Lower leg skin (tissue), 4 donors: ENCODE measurements at regions not wholly inside any gene's neighbourhood (a gene's known extent, or its start where the extent isn't known, plus 50 kb on each side); places are given as distances from the start of the nearest gene placed in this dataset.

Experiments used
- DNase-seq, 2 donors: peaks; one replicate each; pipeline ENCODE4 v3.0.0-alpha.2; 2019; ENCODE audit warnings: low spot score in 2 of 2
- H3K4me3 ChIP-seq: fragments of 200-600 bp; sonication (generic); 2 replicates; pipeline ENCODE4 v1.5.1; 2017; ENCODE audit warnings: mild to moderate bottlenecking, low read depth; ENCODE audit not compliant: poor library complexity, severe bottlenecking
- POLR2A ChIP-seq, 2 donors: fragments of 450-650 bp; IDR thresholded peaks; one replicate each; pipeline ENCODE4 v1.6.1; 2016 to 2017; ENCODE audit warnings: antibody characterized with exemption in 2 of 2, mild to moderate bottlenecking in 1 of 2, moderate library complexity in 1 of 2
- WGBS, 2 donors: methylation state at CpG; one replicate each; pipeline ENCODE4 v1.1.5; 2018; 5-methylcytosine and 5-hydroxymethylcytosine counted together
- intact Hi-C: fragments of 100-400 bp; cut with DNase I; formaldehyde crosslinking; loops from one replicate; pipeline ENCODE4 v1.15.0; 2023; ENCODE audit warnings: low total_unique reads
- TF ChIP-seq, protein P1 (sequence below), 3 donors: fragments of 450-650 bp; IDR thresholded peaks; one replicate each; pipeline ENCODE4 v1.5.1; 2016; ENCODE audit warnings: antibody characterized with exemption in 3 of 3, mild to moderate bottlenecking in 3 of 3, moderate library complexity in 2 of 3

DNA sequence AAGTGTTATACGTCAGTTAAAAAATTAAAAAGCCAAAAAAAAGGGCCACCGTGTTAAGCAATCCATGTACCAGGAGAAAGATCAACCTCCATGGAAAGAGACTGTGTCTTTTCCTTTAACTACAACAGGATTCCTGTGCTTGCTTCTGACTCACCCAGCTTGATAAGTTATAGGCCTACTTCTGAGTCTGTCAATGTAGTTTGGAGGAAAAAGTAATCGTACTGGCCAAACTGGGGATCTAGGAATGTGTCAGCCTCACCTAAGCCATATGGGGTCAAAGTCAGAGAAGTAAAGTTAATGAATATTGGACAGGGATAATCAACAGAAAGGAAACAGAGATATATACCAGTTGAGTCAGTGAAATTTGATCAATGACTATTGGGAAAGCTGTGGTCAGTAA lies 470.8 kb upstream of the SLIT2 start:
- intact Hi-C loops: no loop called here
- TF ChIP-seq POLR2A (IDR thresholded peaks at IDR 0.05): no peak
- TF ChIP-seq, protein P1, sequence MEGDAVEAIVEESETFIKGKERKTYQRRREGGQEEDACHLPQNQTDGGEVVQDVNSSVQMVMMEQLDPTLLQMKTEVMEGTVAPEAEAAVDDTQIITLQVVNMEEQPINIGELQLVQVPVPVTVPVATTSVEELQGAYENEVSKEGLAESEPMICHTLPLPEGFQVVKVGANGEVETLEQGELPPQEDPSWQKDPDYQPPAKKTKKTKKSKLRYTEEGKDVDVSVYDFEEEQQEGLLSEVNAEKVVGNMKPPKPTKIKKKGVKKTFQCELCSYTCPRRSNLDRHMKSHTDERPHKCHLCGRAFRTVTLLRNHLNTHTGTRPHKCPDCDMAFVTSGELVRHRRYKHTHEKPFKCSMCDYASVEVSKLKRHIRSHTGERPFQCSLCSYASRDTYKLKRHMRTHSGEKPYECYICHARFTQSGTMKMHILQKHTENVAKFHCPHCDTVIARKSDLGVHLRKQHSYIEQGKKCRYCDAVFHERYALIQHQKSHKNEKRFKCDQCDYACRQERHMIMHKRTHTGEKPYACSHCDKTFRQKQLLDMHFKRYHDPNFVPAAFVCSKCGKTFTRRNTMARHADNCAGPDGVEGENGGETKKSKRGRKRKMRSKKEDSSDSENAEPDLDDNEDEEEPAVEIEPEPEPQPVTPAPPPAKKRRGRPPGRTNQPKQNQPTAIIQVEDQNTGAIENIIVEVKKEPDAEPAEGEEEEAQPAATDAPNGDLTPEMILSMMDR (IDR thresholded peaks at IDR 0.05): no peak
- no peak overlapping the region for H3K4me3 ChIP-seq
- no peak for DNase-seq
- WGBS, 2 donors: 95 to 97% methylated on average over 3 of the region's 3 CpGs

DNA sequence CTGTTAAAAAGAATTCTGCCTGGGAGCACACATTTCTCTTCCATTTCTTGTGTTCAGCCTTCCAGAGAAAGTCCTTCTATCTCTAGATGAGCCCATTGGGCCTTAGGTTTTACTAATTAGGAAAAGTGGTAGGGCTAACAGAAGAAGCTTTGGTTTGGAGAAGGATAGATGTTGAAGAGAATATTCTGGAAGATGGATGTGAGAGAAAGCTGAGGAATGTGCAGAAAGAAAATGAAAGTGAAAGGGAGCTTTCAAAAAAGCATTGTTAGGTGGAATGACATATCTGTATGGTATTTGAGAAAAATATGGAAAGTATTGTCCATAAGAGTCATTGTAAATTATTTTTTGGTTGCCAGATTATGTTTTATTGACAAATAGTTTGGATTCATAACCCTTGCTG lies 474.8 kb upstream of the SLIT2 start:
- no peak for TF ChIP-seq POLR2A (IDR thresholded peaks at IDR 0.05)
- TF ChIP-seq, protein P1 (IDR thresholded peaks at IDR 0.05): no peak
- H3K4me3 ChIP-seq: no peak overlapping the region
- no peak for DNase-seq
- intact Hi-C loops: no loop called here

DNA sequence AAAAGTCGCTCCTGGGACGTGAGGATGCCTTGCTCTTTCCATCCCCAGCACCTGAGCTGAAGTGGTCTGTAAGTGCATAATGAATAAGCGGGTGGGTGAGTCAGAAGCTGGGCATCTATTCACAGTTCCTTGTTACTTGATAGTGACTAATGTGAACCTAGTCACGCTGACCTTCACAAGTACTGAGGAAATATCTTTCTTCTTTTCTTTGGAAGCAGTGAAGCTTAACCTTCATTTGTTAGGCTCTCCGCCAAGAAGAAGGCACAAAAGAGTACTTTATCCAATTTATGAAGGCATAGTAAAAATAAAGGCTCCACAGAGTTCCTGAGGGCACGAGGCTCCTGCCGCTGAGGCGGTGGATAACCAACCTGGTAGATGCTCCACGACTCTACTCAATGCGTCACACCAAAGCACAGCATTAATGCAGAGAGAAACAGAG lies 475.7 kb upstream of the SLIT2 start:
- no peak for TF ChIP-seq POLR2A (IDR thresholded peaks at IDR 0.05)
- TF ChIP-seq, protein P1 (IDR thresholded peaks at IDR 0.05): no peak
- H3K4me3 ChIP-seq: no peak overlapping the region
- 81 to 95% methylated on average over 10 of the region's 10 CpGs for WGBS, 2 donors
- intact Hi-C loops: no loop called here
- no peak for DNase-seq

DNA sequence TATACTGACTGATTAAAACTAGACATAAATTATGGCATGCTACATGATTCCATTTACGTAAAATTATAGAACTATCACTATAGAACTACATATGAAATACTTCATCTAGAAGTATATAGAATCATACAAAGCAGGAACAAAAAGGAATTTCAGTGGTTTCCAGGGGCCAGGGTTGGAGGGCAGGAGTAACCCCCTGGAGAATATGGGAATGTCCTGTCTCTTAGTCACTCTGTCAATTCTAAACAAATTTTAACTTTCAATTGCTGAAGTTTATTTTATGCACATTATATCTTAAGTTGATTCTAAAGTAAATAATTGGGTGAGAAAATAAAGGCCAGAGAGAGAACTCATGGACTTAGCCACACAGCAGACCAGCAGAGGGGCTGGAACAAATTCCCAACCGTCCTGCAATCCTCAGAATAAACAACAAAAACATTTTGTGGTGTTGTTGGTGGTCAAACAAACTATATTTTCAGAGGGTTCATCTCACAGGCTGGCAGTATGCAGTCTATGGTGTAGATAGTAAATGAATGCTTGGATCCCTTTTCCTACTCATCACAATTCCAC lies 476.9 kb upstream of the SLIT2 start:
- intact Hi-C loops: no loop called here
- TF ChIP-seq, protein P1 (IDR thresholded peaks at IDR 0.05): no peak
- no peak for TF ChIP-seq POLR2A (IDR thresholded peaks at IDR 0.05)
- DNase-seq: no peak
- no peak overlapping the region for H3K4me3 ChIP-seq
- 82 to 87% methylated on average over 2 of the region's 2 CpGs for WGBS, 2 donors

DNA sequence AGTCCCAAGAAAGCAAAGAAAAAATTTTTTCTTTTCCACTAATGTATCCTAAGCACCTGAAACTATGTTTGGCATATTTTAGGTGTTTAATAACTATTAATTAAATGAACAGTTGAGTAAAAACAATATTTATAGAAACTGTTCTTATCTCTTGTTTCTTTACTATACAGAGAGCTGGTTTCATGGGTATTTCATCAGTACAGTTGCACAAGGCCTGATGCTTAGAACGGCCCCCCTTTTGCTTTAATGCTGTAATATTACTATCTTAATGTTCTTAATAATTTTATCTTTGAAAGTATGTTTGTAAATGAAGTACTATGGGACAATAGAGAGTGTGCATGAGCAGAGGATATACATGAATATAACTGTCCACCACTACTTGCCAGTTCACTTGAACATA lies 479.1 kb upstream of the SLIT2 start:
- WGBS, 2 donors: 80 to 86% methylated on average over 1 of the region's 1 CpG
- DNase-seq: no peak

More for the DNA sequence above, 479.1 kb upstream of the SLIT2 start:
- no peak overlapping the region for H3K4me3 ChIP-seq
- intact Hi-C loops: no loop called here
- TF ChIP-seq, protein P1 (IDR thresholded peaks at IDR 0.05): no peak
- no peak for TF ChIP-seq POLR2A (IDR thresholded peaks at IDR 0.05)
